Loucy (cell line): ENCODE measurements at regions not wholly inside any gene's neighbourhood (a gene's known extent, or its start where the extent isn't known, plus 50 kb on each side); places are given as distances from the start of the nearest gene placed in this dataset.

ENCODE experiments used
- CTCF ChIP-seq: fragments of 200-600 bp; sonication (generic); conservative IDR thresholded peaks from 2 replicates; pipeline ENCODE4 v1.5.1; 2014; ENCODE audit warnings: mild to moderate bottlenecking, antibody characterized with exemption, low read length
- EZH2phosphoT487 ChIP-seq: fragments of 200-600 bp; IDR thresholded peaks from 2 replicates; pipeline ENCODE4 v1.6.1; 2018; ENCODE audit warnings: antibody characterized with exemption, mild to moderate bottlenecking, moderate library complexity, borderline replicate concordance

- no peak for TF ChIP-seq CTCF
- no peak for TF ChIP-seq EZH2phosphoT487
Observed at GRCh38 chr11:42595876-42596275, 715.9 kb upstream of the API5 start.
